ENCODE measurements at regions not wholly inside any gene's neighbourhood (a gene's known extent, or its start where the extent isn't known, plus 50 kb on each side); places are given as distances from the start of the nearest gene placed in this dataset.

GRCh38 chr4:14771504-14772175 is 230.6 kb upstream of the CPEB2 start:
- peaks cover 0 to 7% (median 1%) of the 10 kb centered on the region in 8 donors for H3K9me3 ChIP-seq
- no peak overlapping the region for H3K27ac ChIP-seq
- H3K4me1 ChIP-seq = peaks cover 0 to 11% (median 2%) of the 10 kb centered on the region in 6 donors
- DNase-seq = no peak
- 81 to 92% (median 82%) methylated on average over 2 of the region's 2 CpGs for WGBS, 5 donors
- no peaks in the 10 kb centered on the region for H3K27me3 ChIP-seq (replicated peaks in 1 of 7)
- no peak overlapping the region for H3K4me3 ChIP-seq
- intact Hi-C loops (cut with DNase I; ENCODE audit: low total_unique reads) = no loop called here
- no peaks in the 10 kb centered on the region for H3K36me3 ChIP-seq
- no peak for TF ChIP-seq CTCF (IDR thresholded peaks at IDR 0.05 in 8 of 11, conservative IDR thresholded peaks at IDR 0.05 in 3 of 11)
- TF ChIP-seq POLR2A (IDR thresholded peaks at IDR 0.05) = no peak
- no peak for TF ChIP-seq POLR2AphosphoS5 (IDR thresholded peaks at IDR 0.05)

GRCh38 chr4:14772388-14772787 is 229.9 kb upstream of the CPEB2 start:
- 76 to 90% (median 86%) methylated on average over 2 of the region's 2 CpGs for WGBS, 5 donors
- peaks cover 0 to 7% (median 3%) of the 10 kb centered on the region in 8 donors for H3K9me3 ChIP-seq
- intact Hi-C loops (cut with DNase I; ENCODE audit: low total_unique reads) = no loop called here

GRCh38 chr4:14783011-14783877 is 219.0 kb upstream of the CPEB2 start:
- Histone ChIP-seq H3K27ac (no peak overlapping the region), H3K27me3 (replicated peaks in 1 of 7) (no peaks in the 10 kb centered on the region), H3K9me3 (peaks cover 0 to 12% (median 7%) of the 10 kb centered on the region in 8 donors), H3K4me3 (no peak overlapping the region), H3K36me3 (no peaks in the 10 kb centered on the region), H3K4me1 (no peaks in the 10 kb centered on the region)
- no peak for TF ChIP-seq POLR2A (IDR thresholded peaks at IDR 0.05)
- TF ChIP-seq CTCF (IDR thresholded peaks at IDR 0.05 in 8 of 11, conservative IDR thresholded peaks at IDR 0.05 in 3 of 11) = no peak
- no peak for TF ChIP-seq POLR2AphosphoS5 (IDR thresholded peaks at IDR 0.05)
- no peak for DNase-seq
- WGBS, 5 donors = 52 to 77% (median 57%) methylated on average over 5 of the region's 5 CpGs
- intact Hi-C loops (cut with DNase I; ENCODE audit: low total_unique reads) = no loop called here

More at GRCh38 chr4:14772388-14772787, 229.9 kb upstream of the CPEB2 start:
- peaks cover 0 to 4% (median 0%) of the 10 kb centered on the region in 6 donors for H3K4me1 ChIP-seq
- H3K27me3 ChIP-seq (replicated peaks in 1 of 7) = no peaks in the 10 kb centered on the region
- no peaks in the 10 kb centered on the region for H3K36me3 ChIP-seq
- no peak overlapping the region for H3K4me3 ChIP-seq
- no peak for DNase-seq
- TF ChIP-seq CTCF (IDR thresholded peaks at IDR 0.05 in 8 of 11, conservative IDR thresholded peaks at IDR 0.05 in 3 of 11) (no peak), POLR2AphosphoS5 (IDR thresholded peaks at IDR 0.05) (no peak), POLR2A (IDR thresholded peaks at IDR 0.05) (no peak)
- no peak overlapping the region for H3K27ac ChIP-seq

- no peaks in the 10 kb centered on the region for H3K27me3 ChIP-seq (replicated peaks in 1 of 7)
- H3K4me3 ChIP-seq = no peak overlapping the region
- peaks cover 0 to 25% (median 17%) of the 10 kb centered on the region in 8 donors for H3K9me3 ChIP-seq
- intact Hi-C loops (cut with DNase I; ENCODE audit: low total_unique reads) = no loop called here
- H3K4me1 ChIP-seq = no peaks in the 10 kb centered on the region
- WGBS, 5 donors = 72 to 75% (median 73%) methylated on average over 4 of the region's 4 CpGs
- DNase-seq = no peak
- TF ChIP-seq POLR2A (IDR thresholded peaks at IDR 0.05) (no peak), POLR2AphosphoS5 (IDR thresholded peaks at IDR 0.05) (no peak), CTCF (IDR thresholded peaks at IDR 0.05 in 8 of 11, conservative IDR thresholded peaks at IDR 0.05 in 3 of 11) (no peak)
- no peaks in the 10 kb centered on the region for H3K36me3 ChIP-seq
- H3K27ac ChIP-seq = no peak overlapping the region
These were observed 215.1 kb upstream of the CPEB2 start for GRCh38 chr4:14787221-14787620.

Measured in spleen (tissue), 11 donors.